Suprapubic skin (tissue), 4 donors: ENCODE measurements at regions not wholly inside any gene's neighbourhood (a gene's known extent, or its start where the extent isn't known, plus 50 kb on each side); places are given as distances from the start of the nearest gene placed in this dataset.

Source experiments
- DNase-seq, 2 donors: peaks; one replicate each; pipeline ENCODE4 v3.0.0-alpha.2; 2019; ENCODE audit warnings: low spot score in 2 of 2
- H3K27ac ChIP-seq: fragments of 200-600 bp; sonication (generic); one replicate; pipeline ENCODE4 v1.5.1; 2019
- H3K27me3 ChIP-seq: fragments of 200-600 bp; sonication (generic); one replicate; pipeline ENCODE4 v1.5.1; 2019
- H3K36me3 ChIP-seq: fragments of 200-600 bp; sonication (generic); one replicate; pipeline ENCODE4 v1.5.1; 2019
- H3K4me1 ChIP-seq: fragments of 200-600 bp; sonication (generic); one replicate; pipeline ENCODE4 v1.5.1; 2019
- H3K4me3 ChIP-seq: fragments of 200-600 bp; sonication (generic); one replicate; pipeline ENCODE4 v1.5.1; 2019; ENCODE audit warnings: mild to moderate bottlenecking
- H3K9me3 ChIP-seq: fragments of 200-600 bp; sonication (generic); one replicate; pipeline ENCODE4 v1.5.1; 2019
- CTCF ChIP-seq, 2 donors: fragments of 200-600 bp in 1 of 2; fragments of 450-650 bp in 1 of 2; sonication (generic) in 1 of 2; IDR thresholded peaks; one replicate each; pipeline ENCODE4 v1.5.1; 2016 to 2019; ENCODE audit warnings: antibody characterized with exemption in 2 of 2, mild to moderate bottlenecking in 1 of 2, moderate library complexity in 1 of 2
- EP300 ChIP-seq: sonication (generic); formaldehyde crosslinking; IDR thresholded peaks from one replicate; pipeline ENCODE4 v1.6.1; 2017; ENCODE audit warnings: antibody characterized with exemption
- POLR2A ChIP-seq, 2 donors: fragments of 450-650 bp; IDR thresholded peaks; one replicate each; pipeline ENCODE4 v1.6.1; 2017; ENCODE audit warnings: antibody characterized with exemption in 2 of 2, mild to moderate bottlenecking in 2 of 2, moderate library complexity in 2 of 2
- POLR2AphosphoS5 ChIP-seq, 3 donors: sonication (generic); formaldehyde crosslinking; IDR thresholded peaks; one replicate each; pipeline ENCODE4 v1.6.1; 2017; ENCODE audit warnings: antibody characterized with exemption in 3 of 3
- WGBS: methylation state at CpG from one replicate; pipeline ENCODE4 v1.1.5; 2018; 5-methylcytosine and 5-hydroxymethylcytosine counted together

DNA sequence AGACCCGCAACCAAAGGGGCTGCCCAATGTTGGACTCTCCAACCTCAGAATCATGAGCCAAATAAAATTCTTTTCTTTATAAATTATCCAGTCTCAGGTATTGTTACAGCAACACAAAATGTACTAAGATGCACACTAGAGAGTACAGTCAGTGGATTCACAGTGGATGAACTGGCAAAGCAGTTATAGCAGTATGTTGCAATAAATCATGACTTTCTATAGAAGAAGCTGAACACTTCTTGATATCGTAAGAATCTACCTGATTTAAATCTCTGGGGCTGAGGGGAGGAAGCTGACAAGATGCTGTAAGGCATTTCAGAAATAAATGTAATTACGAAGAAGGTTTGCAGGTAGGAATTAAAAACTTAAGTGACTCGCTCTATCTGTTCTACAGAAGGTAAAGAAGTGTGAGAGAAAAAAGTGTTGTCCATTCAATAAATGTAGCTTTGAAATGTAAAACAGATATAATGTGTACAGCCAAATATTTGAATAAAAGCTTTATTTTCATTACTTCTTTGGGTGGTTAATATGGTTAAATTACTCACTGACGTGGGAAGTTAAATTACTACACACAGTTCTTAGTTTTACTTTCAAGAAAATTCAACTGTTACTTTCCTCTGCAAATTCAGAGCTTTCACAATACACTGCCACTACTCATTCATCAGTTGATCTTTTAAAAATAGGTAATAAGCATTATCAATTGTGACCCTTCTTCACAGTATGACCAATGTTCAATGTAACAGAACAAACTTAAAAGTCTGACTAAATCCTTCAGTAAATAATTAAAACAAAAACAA is 439.1 kb downstream of the SHQ1 start:
- no peak for DNase-seq
- H3K36me3 ChIP-seq = no peaks in the 10 kb centered on the region
- H3K27me3 ChIP-seq = no peaks in the 10 kb centered on the region
- TF ChIP-seq POLR2AphosphoS5 (IDR thresholded peaks at IDR 0.05) (no peak), POLR2A (IDR thresholded peaks at IDR 0.05) (no peak), EP300 (no peak), CTCF (IDR thresholded peaks at IDR 0.05) (no peak)
- 78% methylated on average over 5 of the region's 5 CpGs for WGBS
- H3K4me1 ChIP-seq = peaks cover 52% of the 10 kb centered on the region
- H3K9me3 ChIP-seq = no peaks in the 10 kb centered on the region
- H3K27ac ChIP-seq = no peak overlapping the region
- H3K4me3 ChIP-seq = no peak overlapping the region

DNA sequence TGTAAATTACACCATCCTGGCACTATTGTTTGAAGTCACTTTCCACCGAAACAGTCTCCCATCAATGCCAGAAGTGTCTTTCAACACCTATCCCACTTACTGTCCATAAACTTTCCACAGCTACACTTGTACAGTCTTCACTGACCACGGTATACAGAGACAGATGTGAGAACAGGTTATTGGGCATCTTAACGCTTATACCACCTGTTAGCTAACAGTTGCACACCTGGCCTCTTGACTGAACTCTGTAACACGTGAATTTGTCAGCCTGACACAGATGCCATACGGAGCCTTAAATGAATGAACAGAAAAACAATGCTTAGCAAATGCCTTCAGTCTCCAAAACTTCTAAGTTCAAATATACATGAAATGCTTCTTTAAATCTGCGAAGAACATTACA is 440.5 kb downstream of the SHQ1 start:
- no peak for DNase-seq
- 67% methylated on average over 6 of the region's 6 CpGs for WGBS
- no peak overlapping the region for H3K4me3 ChIP-seq
- TF ChIP-seq CTCF (IDR thresholded peaks at IDR 0.05) (no peak), POLR2A (IDR thresholded peaks at IDR 0.05) (no peak), POLR2AphosphoS5 (IDR thresholded peaks at IDR 0.05) (no peak), EP300 (no peak)
- H3K4me1 ChIP-seq = peaks cover 55% of the 10 kb centered on the region
- H3K9me3 ChIP-seq = no peaks in the 10 kb centered on the region
- no peak overlapping the region for H3K27ac ChIP-seq
- H3K36me3 ChIP-seq = no peaks in the 10 kb centered on the region
- H3K27me3 ChIP-seq = no peaks in the 10 kb centered on the region

- Histone ChIP-seq H3K27ac (no peak overlapping the region), H3K4me1 (peaks cover 38% of the 10 kb centered on the region), H3K36me3 (no peaks in the 10 kb centered on the region), H3K27me3 (no peaks in the 10 kb centered on the region), H3K9me3 (no peaks in the 10 kb centered on the region), H3K4me3 (no peak overlapping the region)
- DNase-seq = no peak
- 23% methylated on average over 6 of the region's 7 CpGs for WGBS
- TF ChIP-seq EP300 (no peak), CTCF (IDR thresholded peaks at IDR 0.05) (no peak), POLR2A (IDR thresholded peaks at IDR 0.05) (no peak), POLR2AphosphoS5 (IDR thresholded peaks at IDR 0.05) (no peak)
Measured at GRCh38 chr3:72405943-72406566, 442.2 kb downstream of the SHQ1 start.

- peaks cover 21% of the 10 kb centered on the region for H3K4me1 ChIP-seq
- H3K9me3 ChIP-seq = no peaks in the 10 kb centered on the region
- no peaks in the 10 kb centered on the region for H3K36me3 ChIP-seq
- TF ChIP-seq POLR2AphosphoS5 (IDR thresholded peaks at IDR 0.05) = no peak
- H3K27ac ChIP-seq = no peak overlapping the region
- H3K27me3 ChIP-seq = no peaks in the 10 kb centered on the region
- WGBS = 88% methylated on average over 2 of the region's 2 CpGs
- H3K4me3 ChIP-seq = no peak overlapping the region
- no peak for DNase-seq
Measured at GRCh38 chr3:72401005-72401545, 447.2 kb downstream of the SHQ1 start.

- WGBS = 77% methylated on average over 3 of the region's 3 CpGs
- peaks cover 10% of the 10 kb centered on the region for H3K4me1 ChIP-seq
- no peak overlapping the region for H3K27ac ChIP-seq
- H3K9me3 ChIP-seq = no peaks in the 10 kb centered on the region
- no peak for DNase-seq
- H3K36me3 ChIP-seq = no peaks in the 10 kb centered on the region
- H3K4me3 ChIP-seq = no peak overlapping the region
- no peak for TF ChIP-seq POLR2A (IDR thresholded peaks at IDR 0.05)
- no peak for TF ChIP-seq POLR2AphosphoS5 (IDR thresholded peaks at IDR 0.05)
- no peak for TF ChIP-seq CTCF (IDR thresholded peaks at IDR 0.05)
- no peak for TF ChIP-seq EP300
- H3K27me3 ChIP-seq = no peaks in the 10 kb centered on the region
Measured at GRCh38 chr3:72398781-72399180, 449.5 kb downstream of the SHQ1 start.
